A673 (cell line): ENCODE measurements at regions not wholly inside any gene's neighbourhood (a gene's known extent, or its start where the extent isn't known, plus 50 kb on each side); places are given as distances from the start of the nearest gene placed in this dataset.

Experiments used
- CTCF ChIP-seq: fragments of 300-800, 200-600 bp; sonication (generic); conservative IDR thresholded peaks from 2 replicates; pipeline ENCODE4 v1.5.1; 2017; ENCODE audit warnings: low read depth, mild to moderate bottlenecking, antibody characterized with exemption, low read length, moderate library complexity, mixed read lengths
- EZH2 ChIP-seq: fragments of 200-600 bp; sonication (generic); IDR thresholded peaks from 2 replicates; pipeline ENCODE4 v1.6.1; 2017; ENCODE audit warnings: borderline replicate concordance, low read depth, mild to moderate bottlenecking, mixed read lengths, antibody characterized with exemption, low read length; ENCODE audit not compliant: poor library complexity, severe bottlenecking

- TF ChIP-seq CTCF (no peak), EZH2 (no peak)
Observed at GRCh38 chr14:81662570-81663197, 129.0 kb upstream of the SEL1L start.
